ENCODE measurements at regions not wholly inside any gene's neighbourhood (a gene's known extent, or its start where the extent isn't known, plus 50 kb on each side); places are given as distances from the start of the nearest gene placed in this dataset.

- WGBS (ENCODE audit: insufficient coverage, low coverage, missing lambda C conversion rate), result 4% methylated on average over 2 of the region's 2 CpGs
- TF ChIP-seq KHSRP (IDR thresholded peaks at IDR 0.05) (no peak), FOXA3 (CRISPR knock-in tag; conservative IDR thresholded peaks at IDR 0.05 in 1 of 2, IDR thresholded peaks at IDR 0.05 in 1 of 2) (no peak), ZNF79 (CRISPR knock-in tag; IDR thresholded peaks at IDR 0.05; ENCODE audit: low read depth) (no peak), MYNN (IDR thresholded peaks at IDR 0.05) (no peak), MYNN (CRISPR knock-in tag; IDR thresholded peaks at IDR 0.05) (no peak), HMG20A (CRISPR knock-in tag; conservative IDR thresholded peaks at IDR 0.05) (no peak), EZH2 (IDR thresholded peaks at IDR 0.05; ENCODE audit: borderline replicate concordance, low read depth, low read length) (no peak), ZNF175 (CRISPR knock-in tag; IDR thresholded peaks at IDR 0.05; ENCODE audit: low read depth) (no peak), ARID2 (IDR thresholded peaks at IDR 0.05) (no peak), TRIM24 (IDR thresholded peaks at IDR 0.05) (no peak), GTF3C2 (IDR thresholded peaks at IDR 0.05; ENCODE audit: borderline replicate concordance, extremely low read depth, insufficient read length) (no peak), ZBED1 (IDR thresholded peaks at IDR 0.05) (no peak), SIN3B (IDR thresholded peaks at IDR 0.05; ENCODE audit: low read depth) (no peak), GTF2E2 (tag; IDR thresholded peaks at IDR 0.05) (no peak), ZNF232 (CRISPR knock-in tag; IDR thresholded peaks at IDR 0.05) (no peak)
- TF ChIP-seq, protein P1, sequence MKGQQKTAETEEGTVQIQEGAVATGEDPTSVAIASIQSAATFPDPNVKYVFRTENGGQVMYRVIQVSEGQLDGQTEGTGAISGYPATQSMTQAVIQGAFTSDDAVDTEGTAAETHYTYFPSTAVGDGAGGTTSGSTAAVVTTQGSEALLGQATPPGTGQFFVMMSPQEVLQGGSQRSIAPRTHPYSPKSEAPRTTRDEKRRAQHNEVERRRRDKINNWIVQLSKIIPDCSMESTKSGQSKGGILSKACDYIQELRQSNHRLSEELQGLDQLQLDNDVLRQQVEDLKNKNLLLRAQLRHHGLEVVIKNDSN (CRISPR knock-in tag; IDR thresholded peaks at IDR 0.05), result no peak
Measured at GRCh38 chr3:26525013-26525412, 97.6 kb upstream of the LRRC3B start.

More at GRCh38 chr3:26525013-26525412, 97.6 kb upstream of the LRRC3B start:
- FAIRE-seq (no peak), DNase-seq (ENCODE audit: extremely low read depth in 1 of 4, low spot score in 3 of 4) (no peak), ATAC-seq (no peak)
- Histone ChIP-seq H3K27ac (ENCODE audit: extremely low read depth, low read depth, low read length) (no peak overlapping the region), H3K9me1 (ENCODE audit: control insufficient read depth, insufficient read depth, low read length) (no peaks in the 10 kb centered on the region), H4K20me1 (replicated peaks; ENCODE audit: control insufficient read depth, insufficient read depth, low read length) (no peaks in the 10 kb centered on the region), H3K9me3 (replicated peaks; ENCODE audit: control insufficient read depth, insufficient read depth, low read depth, low read length) (no peaks in the 10 kb centered on the region; the same call in 1 of the 2 replicates), H3K9ac (ENCODE audit: insufficient read depth in 1 of 2, low read depth in 2 of 2, low read length in 2 of 2) (no peak overlapping the region), H3K4me1 (replicated peaks in 1 of 2; ENCODE audit: control insufficient read depth in 2 of 2, insufficient read depth in 2 of 2, low read length in 2 of 2) (no peaks in the 10 kb centered on the region), H3K4me2 (ENCODE audit: insufficient read depth, low read length) (no peak overlapping the region), H2AFZ (ENCODE audit: low read depth, low read length) (no peak overlapping the region), H3K36me3 (ENCODE audit: control insufficient read depth, insufficient read depth, low read length) (no peaks in the 10 kb centered on the region), H3K4me3 (no peak overlapping the region), H3K79me2 (ENCODE audit: control insufficient read depth, insufficient read depth, low read length) (no peaks in the 10 kb centered on the region), H3K27me3 (ENCODE audit: control insufficient read depth in 2 of 2, insufficient read depth in 2 of 2, low read length in 2 of 2) (no peaks in the 10 kb centered on the region)
- intact Hi-C loops (cut with micrococcal nuclease), result no loop called here
- in situ Hi-C loops (cut with MboI), result no loop called here
- CTCF ChIA-PET (ENCODE audit: low intra/inter-chr PET ratio), result no interaction called here
- BruUV-seq (replicated peaks), result no TSS peak
- POLR2A ChIA-PET, result no interaction called here

All from K562 (cell line).